Gastrocnemius medialis (tissue), 4 donors: ENCODE measurements at regions not wholly inside any gene's neighbourhood (a gene's known extent, or its start where the extent isn't known, plus 50 kb on each side); places are given as distances from the start of the nearest gene placed in this dataset.

ENCODE experiments used
- ATAC-seq, 2 donors: fragments of 150-250 bp; one replicate each; pipeline ENCODE4 v1.9.1; 2016
- DNase-seq, 2 donors: peaks; one replicate each; pipeline ENCODE4 v3.0.0-alpha.2; 2019
- H3K27ac ChIP-seq, 4 donors: fragments of 200-600 bp; sonication (generic); 1 replicate in 1 of 4; 2 replicates in 3 of 4; pipeline ENCODE4 v1.5.1; 2016 to 2018; ENCODE audit warnings: mild to moderate bottlenecking in 2 of 4, moderate library complexity in 1 of 4
- H3K27me3 ChIP-seq, 3 donors: fragments of 200-600 bp; sonication (generic) in 2 of 3; 1 replicate in 1 of 3; 2 replicates in 2 of 3; pipeline versions ENCODE4 v1.5.1 to v1.6.0; 2016 to 2019; ENCODE audit warnings: mild to moderate bottlenecking in 1 of 3, moderate library complexity in 1 of 3
- H3K36me3 ChIP-seq, 2 donors: fragments of 200-600 bp; sonication (generic) in 1 of 2; one replicate each; pipeline ENCODE4 v1.5.1; 2017 to 2018
- H3K4me1 ChIP-seq, 2 donors: fragments of 200-600 bp; sonication (generic) in 1 of 2; one replicate each; pipeline ENCODE4 v1.5.1; 2016 to 2017; ENCODE audit warnings: mild to moderate bottlenecking in 2 of 2
- H3K4me3 ChIP-seq, 4 donors: fragments of 200-600 bp; sonication (generic) in 3 of 4; 1 replicate in 1 of 4; 2 replicates in 3 of 4; pipeline ENCODE4 v1.5.1; 2016 to 2019; ENCODE audit warnings: mild to moderate bottlenecking in 2 of 4
- H3K9me3 ChIP-seq, 3 donors: fragments of 200-600 bp; sonication (generic) in 2 of 3; 1 replicate in 1 of 3; 2 replicates in 2 of 3; pipeline ENCODE4 v1.5.1; 2016 to 2019
- POLR2A ChIP-seq, 2 donors: fragments of 450-650 bp; IDR thresholded peaks; one replicate each; pipeline ENCODE4 v1.6.1; 2017; ENCODE audit warnings: antibody characterized with exemption in 2 of 2, mild to moderate bottlenecking in 2 of 2, moderate library complexity in 2 of 2
- in situ Hi-C, 4 donors: fragments of 200-750 bp; cut with MboI; loops; one replicate each; pipeline versions ENCODE4 v1.15.0 to v1.8.0; 2017; ENCODE audit warnings: low sequenced_read_pairs in 4 of 4
- intact Hi-C: fragments of 100-400 bp; cut with DNase I; formaldehyde crosslinking; loops from one replicate; pipeline ENCODE4 v1.15.1; 2023; ENCODE audit warnings: low total_unique reads
- TF ChIP-seq, protein P1 (sequence below), 5 experiments: fragments of 450-650 bp in 3 of 5; fragments of 200-600 bp in 2 of 5; sonication (generic) in 2 of 5; IDR thresholded peaks in 4 of 5; conservative IDR thresholded peaks in 1 of 5; 1 replicate in 4 of 5; 2 replicates in 1 of 5; pipeline ENCODE4 v1.5.1; 2016 to 2019; ENCODE audit warnings: antibody characterized with exemption in 5 of 5, mild to moderate bottlenecking in 3 of 5, moderate library complexity in 3 of 5

DNA sequence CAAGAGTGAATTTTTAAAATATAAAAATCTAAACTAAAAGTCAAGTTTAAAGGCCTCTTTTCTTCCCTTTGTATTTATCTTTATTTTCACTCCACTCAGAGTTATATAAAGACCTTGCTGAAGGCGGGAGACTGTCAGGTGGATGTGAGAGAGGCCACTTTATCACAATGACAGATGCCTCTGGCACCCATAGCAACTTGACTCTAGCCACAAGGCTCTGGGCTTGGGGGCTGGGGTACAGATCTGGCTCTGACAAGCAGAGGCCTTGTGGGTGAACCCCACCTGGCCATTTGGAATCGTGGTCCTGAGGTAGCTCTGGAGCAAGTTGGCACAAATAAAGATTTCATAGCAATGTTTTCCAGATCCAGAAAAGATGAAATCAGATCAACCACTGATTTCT lies 417.2 kb downstream of the RFPL4B start:
- peaks cover 0 to 2% (median 0%) of the 10 kb centered on the region in 3 donors for H3K9me3 ChIP-seq
- in situ Hi-C loops (no loop called here), intact Hi-C loops (no loop called here)
- no peak for ATAC-seq
- no peak overlapping the region for H3K4me3 ChIP-seq
- no peaks in the 10 kb centered on the region for H3K27me3 ChIP-seq
- no peaks in the 10 kb centered on the region for H3K36me3 ChIP-seq
- no peak for DNase-seq
- no peak overlapping the region for H3K27ac ChIP-seq
- TF ChIP-seq, protein P1, sequence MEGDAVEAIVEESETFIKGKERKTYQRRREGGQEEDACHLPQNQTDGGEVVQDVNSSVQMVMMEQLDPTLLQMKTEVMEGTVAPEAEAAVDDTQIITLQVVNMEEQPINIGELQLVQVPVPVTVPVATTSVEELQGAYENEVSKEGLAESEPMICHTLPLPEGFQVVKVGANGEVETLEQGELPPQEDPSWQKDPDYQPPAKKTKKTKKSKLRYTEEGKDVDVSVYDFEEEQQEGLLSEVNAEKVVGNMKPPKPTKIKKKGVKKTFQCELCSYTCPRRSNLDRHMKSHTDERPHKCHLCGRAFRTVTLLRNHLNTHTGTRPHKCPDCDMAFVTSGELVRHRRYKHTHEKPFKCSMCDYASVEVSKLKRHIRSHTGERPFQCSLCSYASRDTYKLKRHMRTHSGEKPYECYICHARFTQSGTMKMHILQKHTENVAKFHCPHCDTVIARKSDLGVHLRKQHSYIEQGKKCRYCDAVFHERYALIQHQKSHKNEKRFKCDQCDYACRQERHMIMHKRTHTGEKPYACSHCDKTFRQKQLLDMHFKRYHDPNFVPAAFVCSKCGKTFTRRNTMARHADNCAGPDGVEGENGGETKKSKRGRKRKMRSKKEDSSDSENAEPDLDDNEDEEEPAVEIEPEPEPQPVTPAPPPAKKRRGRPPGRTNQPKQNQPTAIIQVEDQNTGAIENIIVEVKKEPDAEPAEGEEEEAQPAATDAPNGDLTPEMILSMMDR (IDR thresholded peaks at IDR 0.05 in 4 of 5, conservative IDR thresholded peaks at IDR 0.05 in 1 of 5) = no peak
- no peak for TF ChIP-seq POLR2A (IDR thresholded peaks at IDR 0.05)
- no peaks in the 10 kb centered on the region for H3K4me1 ChIP-seq

DNA sequence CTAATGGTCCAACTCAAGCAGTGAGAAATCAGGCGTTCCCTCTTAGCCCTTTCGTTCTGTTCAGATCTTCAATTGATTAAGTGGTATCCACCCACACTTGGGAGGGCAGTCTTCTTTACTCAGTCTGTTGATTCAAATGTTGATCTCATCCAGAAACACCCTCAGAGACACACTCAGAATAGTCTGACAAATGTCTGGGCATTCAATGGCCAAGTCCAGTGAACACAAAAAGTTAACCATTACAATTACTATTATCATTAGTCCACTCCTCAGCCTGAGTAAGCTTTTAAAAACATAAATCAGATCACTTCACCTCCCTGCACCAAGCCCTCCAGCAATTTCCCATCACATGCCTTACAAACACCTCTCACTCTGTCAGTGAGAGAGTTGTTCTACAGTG lies 423.2 kb downstream of the RFPL4B start:
- no peaks in the 10 kb centered on the region for H3K9me3 ChIP-seq
- H3K27ac ChIP-seq = no peak overlapping the region
- no peaks in the 10 kb centered on the region for H3K27me3 ChIP-seq
- no peak overlapping the region for H3K4me3 ChIP-seq
- TF ChIP-seq, protein P1 (IDR thresholded peaks at IDR 0.05 in 4 of 5, conservative IDR thresholded peaks at IDR 0.05 in 1 of 5) = no peak
- TF ChIP-seq POLR2A (IDR thresholded peaks at IDR 0.05) = no peak
- DNase-seq = no peak
- ATAC-seq = no peak
- no peaks in the 10 kb centered on the region for H3K4me1 ChIP-seq
- no peaks in the 10 kb centered on the region for H3K36me3 ChIP-seq
- in situ Hi-C loops = loop anchor here in 1 of 4 donors (10.0 kb wide), 1 partner anchor 1144 kb away; no protein-coding TSS in a partner anchor
- intact Hi-C loops = no loop called here

DNA sequence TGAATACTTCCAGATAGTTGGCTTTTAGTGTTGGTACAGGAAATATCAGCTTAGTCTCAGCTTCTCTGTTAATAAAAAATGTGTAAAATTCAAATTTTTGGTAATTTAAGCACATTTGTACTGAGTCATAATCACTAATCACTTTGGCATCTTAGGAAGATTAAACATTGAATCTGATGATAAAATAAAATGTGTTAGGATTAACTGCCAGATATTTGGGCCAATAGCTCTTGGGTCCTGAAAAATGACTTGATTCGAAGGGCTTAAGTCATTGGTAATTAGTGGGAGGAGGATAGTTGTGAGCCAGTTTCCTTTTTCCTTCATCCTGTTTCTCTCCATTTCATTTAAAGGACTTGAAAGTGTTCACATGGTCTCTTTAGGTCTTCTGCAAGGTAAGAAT lies 426.1 kb downstream of the RFPL4B start:
- no peak for TF ChIP-seq POLR2A (IDR thresholded peaks at IDR 0.05)
- TF ChIP-seq, protein P1 (IDR thresholded peaks at IDR 0.05 in 4 of 5, conservative IDR thresholded peaks at IDR 0.05 in 1 of 5) = no peak

DNA sequence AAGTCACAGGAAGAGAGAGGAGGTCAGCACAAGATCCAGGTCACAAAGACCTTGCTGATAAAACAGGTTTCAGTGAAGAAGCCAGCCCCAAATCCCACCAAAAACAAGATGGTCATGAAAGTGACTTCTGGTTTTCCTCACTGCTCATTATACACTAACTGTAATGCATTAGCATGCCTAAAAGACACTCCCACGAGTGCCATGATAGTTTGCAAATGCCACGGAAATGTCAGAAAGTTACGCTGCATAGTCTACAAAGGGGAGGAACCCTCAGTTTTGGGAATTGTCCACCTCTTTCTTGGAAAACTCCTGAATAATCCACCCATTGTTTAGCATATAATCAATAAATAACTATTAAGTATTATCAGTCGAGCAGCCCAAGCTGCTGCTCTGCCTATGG lies 427.2 kb downstream of the RFPL4B start:
- intact Hi-C loops (no loop called here), in situ Hi-C loops (loop anchor here in 1 of 4 donors (10.0 kb wide), 1 partner anchor 1140 kb away; no protein-coding TSS in a partner anchor)
- no peak overlapping the region for H3K27ac ChIP-seq
- no peaks in the 10 kb centered on the region for H3K27me3 ChIP-seq
- H3K36me3 ChIP-seq = no peaks in the 10 kb centered on the region
- TF ChIP-seq, protein P1 (IDR thresholded peaks at IDR 0.05 in 4 of 5, conservative IDR thresholded peaks at IDR 0.05 in 1 of 5) = no peak
- TF ChIP-seq POLR2A (IDR thresholded peaks at IDR 0.05) = no peak
- no peak overlapping the region for H3K4me3 ChIP-seq
- no peak for DNase-seq
- no peaks in the 10 kb centered on the region for H3K9me3 ChIP-seq
- no peak for ATAC-seq
- H3K4me1 ChIP-seq = no peaks in the 10 kb centered on the region

More for the DNA sequence above, 426.1 kb downstream of the RFPL4B start:
- Histone ChIP-seq H3K36me3 (no peaks in the 10 kb centered on the region), H3K27ac (no peak overlapping the region), H3K4me3 (no peak overlapping the region), H3K9me3 (no peaks in the 10 kb centered on the region), H3K4me1 (no peaks in the 10 kb centered on the region), H3K27me3 (no peaks in the 10 kb centered on the region)
- DNase-seq = no peak
- ATAC-seq = no peak
- intact Hi-C loops (no loop called here), in situ Hi-C loops (loop anchor here in 1 of 4 donors (10.0 kb wide), 1 partner anchor 1142 kb away; no protein-coding TSS in a partner anchor)
